Brain microvascular endothelial cell (primary cell): ENCODE measurements at regions not wholly inside any gene's neighbourhood (a gene's known extent, or its start where the extent isn't known, plus 50 kb on each side); places are given as distances from the start of the nearest gene placed in this dataset.

Experiments used
- DNase-seq: peaks from one replicate; pipeline ENCODE4 v3.0.0-alpha.2; 2020
- H3K27ac ChIP-seq: fragments of 250-450 bp; sonication (Bioruptor Pico); 2 replicates; pipeline ENCODE4 v1.5.1; 2020; ENCODE audit warnings: mild to moderate bottlenecking, moderate library complexity
- H3K27me3 ChIP-seq: fragments of 250-450 bp; sonication (Bioruptor Pico); replicated peaks from 2 replicates; pipeline ENCODE4 v1.5.1; 2020; ENCODE audit warnings: mild to moderate bottlenecking
- H3K36me3 ChIP-seq: fragments of 250-450 bp; sonication (Bioruptor Pico); replicated peaks from 2 replicates; pipeline ENCODE4 v1.5.1; 2020; ENCODE audit warnings: mild to moderate bottlenecking
- H3K4me3 ChIP-seq: 2 replicates; pipeline ENCODE4 v1.5.1; 2011; ENCODE audit warnings: low read depth, mild to moderate bottlenecking, control low read depth, low read length, moderate library complexity
- CTCF ChIP-seq: IDR thresholded peaks from 2 replicates; pipeline ENCODE4 v1.5.1; 2011; ENCODE audit warnings: low read depth, mild to moderate bottlenecking, moderate library complexity, low read length, control low read depth, inconsistent platforms; ENCODE audit errors: missing control alignments
- in situ Hi-C: cut with HindIII; loops from 2 replicates; pipeline ENCODE4 v1.10.0; 2017; ENCODE audit warnings: low sequenced_read_pairs, low pct_ligation_motif_present

GRCh38 chr14:99079061-99079727 is 192.8 kb downstream of the BCL11B start:
- Histone ChIP-seq H3K4me3 (no peak overlapping the region), H3K27me3 (no peaks in the 10 kb centered on the region), H3K27ac (no peak overlapping the region), H3K36me3 (no peaks in the 10 kb centered on the region)
- in situ Hi-C loops, result no loop called here
- no peak for TF ChIP-seq CTCF
- DNase-seq, result no peak

GRCh38 chr14:99080306-99080705 is 191.7 kb downstream of the BCL11B start:
- Histone ChIP-seq H3K27me3 (no peaks in the 10 kb centered on the region), H3K27ac (no peak overlapping the region), H3K4me3 (no peak overlapping the region), H3K36me3 (no peaks in the 10 kb centered on the region)
- in situ Hi-C loops, result no loop called here
- no peak for DNase-seq
- TF ChIP-seq CTCF, result no peak

GRCh38 chr14:99081156-99081765 is 190.7 kb downstream of the BCL11B start:
- no peak for TF ChIP-seq CTCF
- in situ Hi-C loops, result no loop called here
- DNase-seq, result no peak
- no peak overlapping the region for H3K27ac ChIP-seq
- no peaks in the 10 kb centered on the region for H3K36me3 ChIP-seq
- H3K4me3 ChIP-seq, result no peak overlapping the region
- no peaks in the 10 kb centered on the region for H3K27me3 ChIP-seq

GRCh38 chr14:99081880-99082279 is 190.1 kb downstream of the BCL11B start:
- no peaks in the 10 kb centered on the region for H3K36me3 ChIP-seq
- H3K4me3 ChIP-seq, result no peak overlapping the region
- TF ChIP-seq CTCF, result no peak
- DNase-seq, result no peak
- in situ Hi-C loops, result no loop called here
- no peak overlapping the region for H3K27ac ChIP-seq
- H3K27me3 ChIP-seq, result no peaks in the 10 kb centered on the region

GRCh38 chr14:99093532-99094517 is 178.2 kb downstream of the BCL11B start:
- in situ Hi-C loops, result no loop called here
- H3K27me3 ChIP-seq, result no peaks in the 10 kb centered on the region
- no peak for DNase-seq
- H3K27ac ChIP-seq, result no peak overlapping the region
- TF ChIP-seq CTCF, result no peak
- no peak overlapping the region for H3K4me3 ChIP-seq
- H3K36me3 ChIP-seq, result no peaks in the 10 kb centered on the region
